ENCODE measurements at regions not wholly inside any gene's neighbourhood (a gene's known extent, or its start where the extent isn't known, plus 50 kb on each side); places are given as distances from the start of the nearest gene placed in this dataset.

DNA sequence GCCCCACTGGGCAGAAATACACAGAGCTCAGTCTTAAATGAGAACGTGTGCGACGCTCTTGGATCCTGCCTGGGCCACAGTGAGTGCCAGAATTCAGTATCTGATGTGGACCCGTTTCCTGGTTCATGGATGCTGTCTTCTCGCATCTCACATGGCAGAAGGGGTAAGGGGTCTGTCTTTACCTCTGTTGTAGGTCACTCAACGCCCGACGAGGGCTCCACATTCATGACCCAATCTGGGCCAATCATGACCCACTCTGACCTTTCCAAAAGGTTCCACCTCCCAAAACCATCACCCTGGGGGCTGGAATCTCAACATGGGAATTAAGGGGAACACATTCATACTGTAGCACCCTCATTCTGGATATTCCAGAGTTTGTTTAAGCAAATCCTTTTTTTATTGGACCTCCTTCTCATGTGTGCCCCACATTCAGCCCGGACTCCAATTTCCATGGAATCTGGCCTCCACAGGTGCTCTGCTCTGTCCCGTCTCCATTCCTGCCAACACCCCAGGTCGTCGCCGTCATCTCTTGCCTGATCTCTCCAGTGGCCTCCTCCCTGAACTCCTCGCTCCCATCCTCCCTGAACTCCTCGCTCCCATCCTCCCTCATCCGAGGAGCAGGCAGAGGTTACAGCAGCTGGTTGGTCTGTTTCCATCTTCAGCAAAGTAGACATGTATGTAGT is 78.9 kb upstream of the OTOS start:
- in situ Hi-C loops (cut with HindIII; ENCODE audit: low sequenced_read_pairs): no loop called here
- DNase-seq (ENCODE audit: low read depth, low spot score): no peak
- TF ChIP-seq, protein P1, sequence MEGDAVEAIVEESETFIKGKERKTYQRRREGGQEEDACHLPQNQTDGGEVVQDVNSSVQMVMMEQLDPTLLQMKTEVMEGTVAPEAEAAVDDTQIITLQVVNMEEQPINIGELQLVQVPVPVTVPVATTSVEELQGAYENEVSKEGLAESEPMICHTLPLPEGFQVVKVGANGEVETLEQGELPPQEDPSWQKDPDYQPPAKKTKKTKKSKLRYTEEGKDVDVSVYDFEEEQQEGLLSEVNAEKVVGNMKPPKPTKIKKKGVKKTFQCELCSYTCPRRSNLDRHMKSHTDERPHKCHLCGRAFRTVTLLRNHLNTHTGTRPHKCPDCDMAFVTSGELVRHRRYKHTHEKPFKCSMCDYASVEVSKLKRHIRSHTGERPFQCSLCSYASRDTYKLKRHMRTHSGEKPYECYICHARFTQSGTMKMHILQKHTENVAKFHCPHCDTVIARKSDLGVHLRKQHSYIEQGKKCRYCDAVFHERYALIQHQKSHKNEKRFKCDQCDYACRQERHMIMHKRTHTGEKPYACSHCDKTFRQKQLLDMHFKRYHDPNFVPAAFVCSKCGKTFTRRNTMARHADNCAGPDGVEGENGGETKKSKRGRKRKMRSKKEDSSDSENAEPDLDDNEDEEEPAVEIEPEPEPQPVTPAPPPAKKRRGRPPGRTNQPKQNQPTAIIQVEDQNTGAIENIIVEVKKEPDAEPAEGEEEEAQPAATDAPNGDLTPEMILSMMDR (IDR thresholded peaks at IDR 0.05; ENCODE audit: low read depth, low read length): no peak
- H3K4me3 ChIP-seq (ENCODE audit: low read depth, low read length): no peak overlapping the region

DNA sequence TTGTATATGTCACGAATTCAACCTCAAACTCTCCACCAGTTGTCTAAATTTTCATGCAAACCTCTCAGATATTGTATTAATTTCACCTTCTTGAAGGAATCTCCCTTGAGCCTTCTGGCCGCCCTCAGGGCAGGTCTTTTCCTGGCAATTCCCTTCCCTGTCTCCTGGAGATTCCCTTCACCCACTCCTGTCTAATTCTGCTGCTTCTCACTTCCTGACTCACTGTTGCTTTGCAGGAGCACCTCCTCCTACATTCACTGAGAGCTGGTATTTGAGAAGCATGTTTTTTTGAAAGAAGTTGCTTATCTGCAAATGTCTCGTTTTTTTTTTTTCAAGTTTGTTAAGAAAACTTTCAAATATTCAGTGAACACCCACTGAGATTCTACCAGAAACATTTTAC is 79.9 kb upstream of the OTOS start:
- H3K4me3 ChIP-seq (ENCODE audit: low read depth, low read length): no peak overlapping the region
- no peak for DNase-seq (ENCODE audit: low read depth, low spot score)
- TF ChIP-seq, protein P1 (IDR thresholded peaks at IDR 0.05; ENCODE audit: low read depth, low read length): no peak
- in situ Hi-C loops (cut with HindIII; ENCODE audit: low sequenced_read_pairs): no loop called here

DNA sequence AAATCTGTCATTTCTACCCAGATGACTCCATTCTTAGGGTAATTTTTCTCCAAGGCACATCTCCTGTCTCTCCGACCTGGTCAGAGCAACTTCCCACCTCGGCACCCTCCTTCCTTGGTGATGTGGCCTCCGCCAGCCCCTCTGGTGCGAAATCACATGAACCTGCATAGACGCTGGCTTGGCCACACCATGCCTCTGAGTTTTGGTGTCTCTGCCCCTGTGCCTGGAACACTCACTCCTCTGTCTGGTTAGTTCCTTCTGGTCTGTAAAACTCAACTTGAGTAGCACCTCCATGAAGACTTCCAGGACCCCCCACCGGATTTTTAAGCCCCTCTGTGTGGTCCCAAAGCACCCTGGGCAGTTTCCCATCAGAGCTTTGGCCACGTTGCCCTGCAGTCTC is 83.2 kb upstream of the OTOS start:
- TF ChIP-seq, protein P1 (IDR thresholded peaks at IDR 0.05; ENCODE audit: low read depth, low read length): no peak
- H3K4me3 ChIP-seq (ENCODE audit: low read depth, low read length): no peak overlapping the region
- no peak for DNase-seq (ENCODE audit: low read depth, low spot score)
- in situ Hi-C loops (cut with HindIII; ENCODE audit: low sequenced_read_pairs): no loop called here

DNA sequence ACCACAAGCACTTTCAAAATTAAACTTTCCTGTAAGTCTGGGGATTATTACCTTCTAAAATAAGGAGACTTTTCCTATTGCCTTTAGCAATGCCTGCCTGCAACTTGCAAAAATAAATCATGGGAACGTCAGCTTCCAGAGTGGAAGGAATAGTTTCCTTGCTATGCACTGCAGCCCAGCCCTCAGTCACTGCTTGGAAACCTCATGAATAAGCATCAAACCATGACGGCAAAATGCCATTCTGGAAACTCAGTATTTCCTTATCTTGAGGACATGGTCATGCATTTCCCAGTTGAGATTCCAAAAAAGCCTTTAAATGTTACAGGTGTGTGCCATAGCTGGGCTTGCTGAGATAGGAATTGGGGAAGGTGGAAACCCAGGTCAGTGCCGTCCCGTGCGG is 84.2 kb upstream of the OTOS start:
- H3K4me3 ChIP-seq (ENCODE audit: low read depth, low read length): no peak overlapping the region
- DNase-seq (ENCODE audit: low read depth, low spot score): peak; percentile 13
- in situ Hi-C loops (cut with HindIII; ENCODE audit: low sequenced_read_pairs): no loop called here
- TF ChIP-seq, protein P1 (IDR thresholded peaks at IDR 0.05; ENCODE audit: low read depth, low read length): no peak

DNA sequence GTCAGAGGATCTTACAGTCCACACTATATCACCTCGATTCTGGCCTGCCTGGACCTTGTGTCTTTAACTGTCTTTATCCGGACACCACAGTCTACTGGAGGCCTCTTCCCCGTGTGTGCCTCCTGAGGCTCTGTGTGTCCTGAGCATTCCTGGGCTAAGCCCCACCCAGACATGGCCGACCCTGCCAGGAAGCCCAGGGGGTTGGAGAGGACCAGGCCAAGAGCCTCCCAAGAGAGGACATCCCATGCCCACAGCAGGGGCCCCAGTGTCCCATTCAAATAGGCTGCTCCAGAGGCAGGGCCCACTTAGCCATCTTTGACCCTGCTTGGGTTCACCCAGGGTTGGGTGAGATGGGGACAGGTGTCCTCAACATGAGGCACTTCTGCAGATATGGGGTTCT is 84.7 kb upstream of the OTOS start:
- no peak overlapping the region for H3K4me3 ChIP-seq (ENCODE audit: low read depth, low read length)
- TF ChIP-seq, protein P1 (IDR thresholded peaks at IDR 0.05; ENCODE audit: low read depth, low read length): no peak
- in situ Hi-C loops (cut with HindIII; ENCODE audit: low sequenced_read_pairs): no loop called here
- no peak for DNase-seq (ENCODE audit: low read depth, low spot score)

DNA sequence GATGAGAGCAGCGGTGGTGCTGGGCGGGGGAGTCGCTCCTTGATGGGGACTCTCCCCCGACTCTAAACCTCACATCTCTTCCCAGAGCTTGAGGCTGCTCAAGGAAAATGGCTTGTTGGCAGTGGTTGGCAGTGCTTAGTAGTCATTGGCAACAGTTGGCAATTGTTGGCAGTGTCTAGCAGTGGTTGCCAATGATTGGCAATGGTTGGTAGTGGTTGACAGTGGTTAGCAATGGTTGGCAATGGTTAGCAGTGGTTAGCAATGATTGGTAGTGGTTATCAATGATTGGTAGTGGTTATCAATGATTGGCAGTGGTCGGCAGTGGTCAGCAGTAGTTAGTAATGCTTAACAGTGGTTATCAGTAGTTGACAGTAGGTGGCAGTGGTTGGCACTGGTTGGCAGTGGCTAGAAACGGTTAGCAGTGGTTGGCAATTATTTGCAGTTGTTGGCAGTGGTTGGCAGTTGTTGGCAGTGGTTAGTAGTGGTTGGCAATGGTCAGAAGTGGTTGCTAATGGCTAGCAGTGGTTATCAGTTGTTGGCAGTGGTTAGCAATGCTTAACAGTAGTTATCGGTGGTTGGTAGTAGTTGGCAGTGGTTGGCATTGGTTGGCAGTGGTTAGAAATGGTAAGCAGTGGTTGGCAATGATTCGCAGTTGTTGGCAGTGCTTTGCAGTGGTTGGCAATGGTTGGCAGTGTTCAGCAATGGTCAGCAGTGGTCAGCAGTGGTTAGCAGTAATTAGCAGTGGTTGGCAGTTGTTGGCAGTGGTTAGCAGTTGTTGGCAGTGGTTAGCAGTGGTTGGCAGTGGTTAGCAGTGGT is 85.4 kb upstream of the OTOS start:
- in situ Hi-C loops (cut with HindIII; ENCODE audit: low sequenced_read_pairs): no loop called here
- TF ChIP-seq, protein P1 (IDR thresholded peaks at IDR 0.05; ENCODE audit: low read depth, low read length): no peak
- H3K4me3 ChIP-seq (ENCODE audit: low read depth, low read length): no peak overlapping the region
- DNase-seq (ENCODE audit: low read depth, low spot score): no peak

Data from astrocyte of the spinal cord (primary cell).